GM23338 (cell line): ENCODE measurements at regions not wholly inside any gene's neighbourhood (a gene's known extent, or its start where the extent isn't known, plus 50 kb on each side); places are given as distances from the start of the nearest gene placed in this dataset.

Experiments
- ATAC-seq: fragments of 200-7000 bp; cut with Tn5 transposase; 3 replicates; pipeline ENCODE4 v1.9.1; 2020
- DNase-seq: peaks from one replicate; pipeline ENCODE4 v3.0.0-alpha.2; 2015; ENCODE audit warnings: low spot score
- H2AFZ ChIP-seq: fragments of 200-600 bp; sonication (generic); 2 replicates; pipeline ENCODE4 v1.8.0; 2016; ENCODE audit warnings: antibody characterized with exemption, mild to moderate bottlenecking, moderate library complexity
- H3F3A ChIP-seq: fragments of 200-600 bp; sonication (generic); replicated peaks from 2 replicates; pipeline ENCODE4 v1.8.0; 2017; ENCODE audit warnings: antibody characterized with exemption, mixed run types, low read depth
- H3K27ac ChIP-seq: fragments of 200-600 bp; sonication (generic); 2 replicates; pipeline ENCODE4 v1.6.1; 2016; ENCODE audit warnings: low read depth
- H3K27me3 ChIP-seq: fragments of 200-600 bp; sonication (generic); 2 replicates; pipeline ENCODE4 v1.8.0; 2016; ENCODE audit warnings: mild to moderate bottlenecking, mixed run types, moderate library complexity; ENCODE audit not compliant: insufficient read depth
- H3K36me3 ChIP-seq: fragments of 200-600 bp; sonication (generic); 2 replicates; pipeline ENCODE4 v1.8.0; 2016; ENCODE audit warnings: mild to moderate bottlenecking; ENCODE audit not compliant: insufficient read depth
- H3K4me1 ChIP-seq: fragments of 200-600 bp; sonication (generic); 2 replicates; pipeline ENCODE4 v1.8.0; 2016; ENCODE audit warnings: mild to moderate bottlenecking, moderate library complexity; ENCODE audit not compliant: insufficient read depth
- H3K4me2 ChIP-seq: fragments of 200-600 bp; sonication (generic); 2 replicates; pipeline ENCODE4 v1.7.1; 2017; ENCODE audit warnings: mixed run types
- H3K4me3 ChIP-seq: fragments of 200-600 bp; sonication (generic); 2 replicates; pipeline ENCODE4 v1.6.1; 2016; ENCODE audit warnings: mixed run types
- H3K79me2 ChIP-seq: fragments of 200-600 bp; sonication (generic); replicated peaks from 2 replicates; pipeline ENCODE4 v1.8.0; 2017; ENCODE audit warnings: mild to moderate bottlenecking; ENCODE audit not compliant: insufficient read depth
- H3K9me2 ChIP-seq: fragments of 200-600 bp; sonication (generic); 2 replicates; pipeline ENCODE4 v1.8.0; 2017; ENCODE audit not compliant: insufficient read depth
- H4K20me1 ChIP-seq: fragments of 200-600 bp; sonication (generic); replicated peaks from 2 replicates; pipeline ENCODE4 v1.8.0; 2017; ENCODE audit warnings: mild to moderate bottlenecking; ENCODE audit not compliant: insufficient read depth
- H3K27ac Mint-ChIP-seq: 2 replicates; pipeline ENCODE4 v1.8.0; 2020; ENCODE audit warnings: inconsistent platforms, mild to moderate bottlenecking, moderate library complexity, mixed read lengths
- H3K27me3 Mint-ChIP-seq: 3 replicates; pipeline ENCODE4 v1.8.0; 2022; ENCODE audit warnings: low read depth, mild to moderate bottlenecking, moderate library complexity, mixed read lengths, inconsistent platforms; ENCODE audit not compliant: insufficient read depth, poor library complexity
- H3K36me3 Mint-ChIP-seq: 3 replicates; pipeline ENCODE4 v1.8.0; 2021; ENCODE audit warnings: low read depth, mild to moderate bottlenecking, inconsistent platforms, moderate library complexity, mixed read lengths
- H3K4me1 Mint-ChIP-seq: 3 replicates; pipeline ENCODE4 v1.8.0; 2020; ENCODE audit warnings: mild to moderate bottlenecking, inconsistent platforms, mixed read lengths
- H3K4me3 Mint-ChIP-seq: 3 replicates; pipeline ENCODE4 v1.8.0; 2021; ENCODE audit warnings: moderate library complexity, mild to moderate bottlenecking, inconsistent platforms, mixed read lengths
- H3K9me3 Mint-ChIP-seq: 3 replicates; pipeline ENCODE4 v1.8.0; 2020; ENCODE audit warnings: moderate library complexity, mild to moderate bottlenecking, inconsistent platforms, mixed read lengths
- CREB1 ChIP-seq: fragments of 250-450 bp; sonication (Bioruptor Pico); IDR thresholded peaks from 2 replicates; pipeline ENCODE4 v1.5.0; 2020; ENCODE audit warnings: low read depth, mild to moderate bottlenecking, moderate library complexity
- ETS1 ChIP-seq: IDR thresholded peaks from 2 replicates; pipeline ENCODE4 v1.6.1; 2016; ENCODE audit warnings: antibody characterized with exemption
- EZH2 ChIP-seq: fragments of 200-600 bp; sonication (generic); IDR thresholded peaks from one replicate; pipeline ENCODE4 v1.8.0; 2017; ENCODE audit warnings: antibody characterized with exemption, mild to moderate bottlenecking, low read depth; ENCODE audit not compliant: unreplicated experiment
- EZH2phosphoT487 ChIP-seq: fragments of 200-600 bp; sonication (generic); IDR thresholded peaks from one replicate; pipeline ENCODE4 v1.8.1; 2018; ENCODE audit warnings: antibody characterized with exemption; ENCODE audit not compliant: unreplicated experiment
- JUNB ChIP-seq: IDR thresholded peaks from one replicate; pipeline ENCODE4 v1.6.1; 2016; ENCODE audit warnings: antibody characterized with exemption; ENCODE audit not compliant: unreplicated experiment
- NANOG ChIP-seq: IDR thresholded peaks from 2 replicates; pipeline ENCODE4 v1.6.1; 2016; ENCODE audit warnings: antibody characterized with exemption, borderline replicate concordance
- POLR2AphosphoS5 ChIP-seq: IDR thresholded peaks from 2 replicates; pipeline ENCODE4 v1.6.1; 2016; ENCODE audit warnings: antibody characterized with exemption, low read depth
- REST ChIP-seq: IDR thresholded peaks from one replicate; pipeline ENCODE4 v1.6.1; 2018; ENCODE audit warnings: antibody characterized with exemption; ENCODE audit not compliant: unreplicated experiment
- STAT1 ChIP-seq: IDR thresholded peaks from one replicate; pipeline ENCODE4 v1.6.1; 2016; ENCODE audit warnings: antibody characterized with exemption; ENCODE audit not compliant: unreplicated experiment
- ZNF114 ChIP-seq: fragments of 250-450 bp; sonication (Bioruptor Pico); IDR thresholded peaks from 2 replicates; pipeline ENCODE4 v1.5.0; 2020; ENCODE audit warnings: mild to moderate bottlenecking, moderate library complexity
- ZNF331 ChIP-seq: fragments of 250-450 bp; sonication (Bioruptor Pico); IDR thresholded peaks from 2 replicates; pipeline ENCODE4 v1.5.0; 2020; ENCODE audit warnings: low read depth, mild to moderate bottlenecking, moderate library complexity
- TF ChIP-seq, protein P1 (sequence below): fragments of 250-450 bp; sonication (Bioruptor Pico); IDR thresholded peaks from 2 replicates; pipeline ENCODE4 v1.5.0; 2020; ENCODE audit warnings: mild to moderate bottlenecking, moderate library complexity
- TF ChIP-seq, protein P2 (sequence below), 2 experiments: fragments of 200-600 bp in 1 of 2; sonication (generic) in 1 of 2; conservative IDR thresholded peaks; 2 replicates each; pipeline versions ENCODE4 v1.5.1 to v1.6.1; 2016 to 2017; ENCODE audit warnings: antibody characterized with exemption in 2 of 2, low read depth in 2 of 2, mild to moderate bottlenecking in 2 of 2, moderate library complexity in 1 of 2

- Histone ChIP-seq H3K4me3 (no peak overlapping the region), H3K4me1 (no peaks in the 10 kb centered on the region), H3F3A (no peaks in the 10 kb centered on the region), H4K20me1 (no peaks in the 10 kb centered on the region), H3K27me3 (no peaks in the 10 kb centered on the region), H3K79me2 (no peaks in the 10 kb centered on the region), H2AFZ (no peak overlapping the region), H3K36me3 (no peaks in the 10 kb centered on the region), H3K4me2 (no peak overlapping the region), H3K9me2 (no peaks in the 10 kb centered on the region), H3K27ac (no peak overlapping the region)
- ATAC-seq (no peak), DNase-seq (no peak)
- no peaks in the 10 kb centered on the region for H3K4me1 Mint-ChIP-seq
- no peak overlapping the region for H3K27ac Mint-ChIP-seq
- no peak overlapping the region for H3K4me3 Mint-ChIP-seq
- H3K27me3 Mint-ChIP-seq, result no peaks in the 10 kb centered on the region
- TF ChIP-seq REST (no peak), EZH2 (no peak), ETS1 (no peak), POLR2AphosphoS5 (no peak), CREB1 (CRISPR knock-in tag) (no peak), ZNF114 (CRISPR knock-in tag) (no peak), NANOG (no peak), JUNB (no peak), STAT1 (no peak), ZNF331 (no peak), EZH2phosphoT487 (no peak)
- TF ChIP-seq, protein P1, sequence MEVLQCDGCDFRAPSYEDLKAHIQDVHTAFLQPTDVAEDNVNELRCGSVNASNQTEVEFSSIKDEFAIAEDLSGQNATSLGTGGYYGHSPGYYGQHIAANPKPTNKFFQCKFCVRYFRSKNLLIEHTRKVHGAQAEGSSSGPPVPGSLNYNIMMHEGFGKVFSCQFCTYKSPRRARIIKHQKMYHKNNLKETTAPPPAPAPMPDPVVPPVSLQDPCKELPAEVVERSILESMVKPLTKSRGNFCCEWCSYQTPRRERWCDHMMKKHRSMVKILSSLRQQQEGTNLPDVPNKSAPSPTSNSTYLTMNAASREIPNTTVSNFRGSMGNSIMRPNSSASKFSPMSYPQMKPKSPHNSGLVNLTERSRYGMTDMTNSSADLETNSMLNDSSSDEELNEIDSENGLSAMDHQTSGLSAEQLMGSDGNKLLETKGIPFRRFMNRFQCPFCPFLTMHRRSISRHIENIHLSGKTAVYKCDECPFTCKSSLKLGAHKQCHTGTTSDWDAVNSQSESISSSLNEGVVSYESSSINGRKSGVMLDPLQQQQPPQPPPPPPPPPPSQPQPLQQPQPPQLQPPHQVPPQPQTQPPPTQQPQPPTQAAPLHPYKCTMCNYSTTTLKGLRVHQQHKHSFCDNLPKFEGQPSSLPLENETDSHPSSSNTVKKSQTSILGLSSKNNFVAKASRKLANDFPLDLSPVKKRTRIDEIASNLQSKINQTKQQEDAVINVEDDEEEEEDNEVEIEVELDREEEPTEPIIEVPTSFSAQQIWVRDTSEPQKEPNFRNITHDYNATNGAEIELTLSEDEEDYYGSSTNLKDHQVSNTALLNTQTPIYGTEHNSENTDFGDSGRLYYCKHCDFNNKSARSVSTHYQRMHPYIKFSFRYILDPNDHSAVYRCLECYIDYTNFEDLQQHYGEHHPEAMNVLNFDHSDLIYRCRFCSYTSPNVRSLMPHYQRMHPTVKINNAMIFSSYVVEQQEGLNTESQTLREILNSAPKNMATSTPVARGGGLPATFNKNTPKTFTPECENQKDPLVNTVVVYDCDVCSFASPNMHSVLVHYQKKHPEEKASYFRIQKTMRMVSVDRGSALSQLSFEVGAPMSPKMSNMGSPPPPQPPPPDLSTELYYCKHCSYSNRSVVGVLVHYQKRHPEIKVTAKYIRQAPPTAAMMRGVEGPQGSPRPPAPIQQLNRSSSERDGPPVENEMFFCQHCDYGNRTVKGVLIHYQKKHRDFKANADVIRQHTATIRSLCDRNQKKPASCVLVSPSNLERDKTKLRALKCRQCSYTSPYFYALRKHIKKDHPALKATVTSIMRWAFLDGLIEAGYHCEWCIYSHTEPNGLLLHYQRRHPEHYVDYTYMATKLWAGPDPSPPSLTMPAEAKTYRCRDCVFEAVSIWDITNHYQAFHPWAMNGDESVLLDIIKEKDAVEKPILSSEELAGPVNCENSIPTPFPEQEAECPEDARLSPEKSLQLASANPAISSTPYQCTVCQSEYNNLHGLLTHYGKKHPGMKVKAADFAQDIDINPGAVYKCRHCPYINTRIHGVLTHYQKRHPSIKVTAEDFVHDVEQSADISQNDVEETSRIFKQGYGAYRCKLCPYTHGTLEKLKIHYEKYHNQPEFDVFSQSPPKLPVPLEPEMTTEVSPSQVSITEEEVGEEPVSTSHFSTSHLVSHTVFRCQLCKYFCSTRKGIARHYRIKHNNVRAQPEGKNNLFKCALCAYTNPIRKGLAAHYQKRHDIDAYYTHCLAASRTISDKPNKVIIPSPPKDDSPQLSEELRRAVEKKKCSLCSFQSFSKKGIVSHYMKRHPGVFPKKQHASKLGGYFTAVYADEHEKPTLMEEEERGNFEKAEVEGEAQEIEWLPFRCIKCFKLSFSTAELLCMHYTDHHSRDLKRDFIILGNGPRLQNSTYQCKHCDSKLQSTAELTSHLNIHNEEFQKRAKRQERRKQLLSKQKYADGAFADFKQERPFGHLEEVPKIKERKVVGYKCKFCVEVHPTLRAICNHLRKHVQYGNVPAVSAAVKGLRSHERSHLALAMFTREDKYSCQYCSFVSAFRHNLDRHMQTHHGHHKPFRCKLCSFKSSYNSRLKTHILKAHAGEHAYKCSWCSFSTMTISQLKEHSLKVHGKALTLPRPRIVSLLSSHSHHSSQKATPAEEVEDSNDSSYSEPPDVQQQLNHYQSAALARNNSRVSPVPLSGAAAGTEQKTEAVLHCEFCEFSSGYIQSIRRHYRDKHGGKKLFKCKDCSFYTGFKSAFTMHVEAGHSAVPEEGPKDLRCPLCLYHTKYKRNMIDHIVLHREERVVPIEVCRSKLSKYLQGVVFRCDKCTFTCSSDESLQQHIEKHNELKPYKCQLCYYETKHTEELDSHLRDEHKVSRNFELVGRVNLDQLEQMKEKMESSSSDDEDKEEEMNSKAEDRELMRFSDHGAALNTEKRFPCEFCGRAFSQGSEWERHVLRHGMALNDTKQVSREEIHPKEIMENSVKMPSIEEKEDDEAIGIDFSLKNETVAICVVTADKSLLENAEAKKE, result no peak
- TF ChIP-seq, protein P2, sequence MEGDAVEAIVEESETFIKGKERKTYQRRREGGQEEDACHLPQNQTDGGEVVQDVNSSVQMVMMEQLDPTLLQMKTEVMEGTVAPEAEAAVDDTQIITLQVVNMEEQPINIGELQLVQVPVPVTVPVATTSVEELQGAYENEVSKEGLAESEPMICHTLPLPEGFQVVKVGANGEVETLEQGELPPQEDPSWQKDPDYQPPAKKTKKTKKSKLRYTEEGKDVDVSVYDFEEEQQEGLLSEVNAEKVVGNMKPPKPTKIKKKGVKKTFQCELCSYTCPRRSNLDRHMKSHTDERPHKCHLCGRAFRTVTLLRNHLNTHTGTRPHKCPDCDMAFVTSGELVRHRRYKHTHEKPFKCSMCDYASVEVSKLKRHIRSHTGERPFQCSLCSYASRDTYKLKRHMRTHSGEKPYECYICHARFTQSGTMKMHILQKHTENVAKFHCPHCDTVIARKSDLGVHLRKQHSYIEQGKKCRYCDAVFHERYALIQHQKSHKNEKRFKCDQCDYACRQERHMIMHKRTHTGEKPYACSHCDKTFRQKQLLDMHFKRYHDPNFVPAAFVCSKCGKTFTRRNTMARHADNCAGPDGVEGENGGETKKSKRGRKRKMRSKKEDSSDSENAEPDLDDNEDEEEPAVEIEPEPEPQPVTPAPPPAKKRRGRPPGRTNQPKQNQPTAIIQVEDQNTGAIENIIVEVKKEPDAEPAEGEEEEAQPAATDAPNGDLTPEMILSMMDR (conservative IDR thresholded peaks at IDR 0.05; ENCODE audit: low read depth in 2 of 2), result no peak
- no peaks in the 10 kb centered on the region for H3K36me3 Mint-ChIP-seq
- no peaks in the 10 kb centered on the region for H3K9me3 Mint-ChIP-seq
Measured at GRCh38 chr6:50147371-50147770, 97.6 kb upstream of the DEFB112 start.
